CD4-positive, alpha-beta T cell treated with Interleukin-10 for 1 hour (primary cell): ENCODE measurements at regions not wholly inside any gene's neighbourhood (a gene's known extent, or its start where the extent isn't known, plus 50 kb on each side); places are given as distances from the start of the nearest gene placed in this dataset.

Source experiments
- DNase-seq: peaks from one replicate; pipeline ENCODE4 v3.0.0-alpha.2; 2020

DNA sequence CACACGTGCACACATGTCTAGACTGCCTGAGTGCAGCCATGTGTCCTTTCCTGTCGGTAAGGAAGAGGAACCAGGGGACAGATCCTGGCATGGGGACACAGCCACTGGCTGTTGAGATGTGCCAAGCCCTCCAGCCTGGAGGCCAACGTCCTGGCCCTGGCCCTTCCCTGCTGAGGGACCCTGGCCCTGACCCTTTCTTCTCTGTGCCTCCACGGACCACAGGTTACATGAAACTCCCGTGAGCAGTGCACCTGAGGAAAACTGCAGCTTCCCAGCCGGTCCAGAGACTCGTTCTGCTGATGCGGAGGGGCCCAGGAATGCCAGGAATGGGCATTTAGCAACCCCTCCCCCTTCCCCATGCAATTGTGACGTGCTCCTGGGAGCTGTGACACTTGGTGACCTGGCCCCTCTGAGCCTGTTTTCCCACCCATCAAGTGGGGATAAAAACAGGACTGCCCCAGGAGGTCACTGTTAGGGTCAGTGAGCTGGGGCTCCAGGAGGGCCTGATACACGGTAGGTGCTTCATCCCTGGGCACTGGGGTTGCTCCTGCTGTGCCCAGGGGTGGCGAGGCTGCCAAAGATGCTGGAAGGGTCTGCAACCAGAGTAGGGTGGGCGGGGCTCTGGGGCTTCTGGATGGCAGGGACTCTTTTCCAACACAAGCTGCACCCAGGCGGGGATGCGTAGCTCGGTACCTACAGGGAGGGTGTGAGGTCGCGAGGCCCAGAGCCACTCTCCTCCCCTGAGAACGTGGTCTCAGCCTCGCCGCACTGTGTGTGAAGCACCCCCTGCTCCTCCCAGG lies 151.5 kb downstream of the C9orf50 start:
- no peak for DNase-seq

DNA sequence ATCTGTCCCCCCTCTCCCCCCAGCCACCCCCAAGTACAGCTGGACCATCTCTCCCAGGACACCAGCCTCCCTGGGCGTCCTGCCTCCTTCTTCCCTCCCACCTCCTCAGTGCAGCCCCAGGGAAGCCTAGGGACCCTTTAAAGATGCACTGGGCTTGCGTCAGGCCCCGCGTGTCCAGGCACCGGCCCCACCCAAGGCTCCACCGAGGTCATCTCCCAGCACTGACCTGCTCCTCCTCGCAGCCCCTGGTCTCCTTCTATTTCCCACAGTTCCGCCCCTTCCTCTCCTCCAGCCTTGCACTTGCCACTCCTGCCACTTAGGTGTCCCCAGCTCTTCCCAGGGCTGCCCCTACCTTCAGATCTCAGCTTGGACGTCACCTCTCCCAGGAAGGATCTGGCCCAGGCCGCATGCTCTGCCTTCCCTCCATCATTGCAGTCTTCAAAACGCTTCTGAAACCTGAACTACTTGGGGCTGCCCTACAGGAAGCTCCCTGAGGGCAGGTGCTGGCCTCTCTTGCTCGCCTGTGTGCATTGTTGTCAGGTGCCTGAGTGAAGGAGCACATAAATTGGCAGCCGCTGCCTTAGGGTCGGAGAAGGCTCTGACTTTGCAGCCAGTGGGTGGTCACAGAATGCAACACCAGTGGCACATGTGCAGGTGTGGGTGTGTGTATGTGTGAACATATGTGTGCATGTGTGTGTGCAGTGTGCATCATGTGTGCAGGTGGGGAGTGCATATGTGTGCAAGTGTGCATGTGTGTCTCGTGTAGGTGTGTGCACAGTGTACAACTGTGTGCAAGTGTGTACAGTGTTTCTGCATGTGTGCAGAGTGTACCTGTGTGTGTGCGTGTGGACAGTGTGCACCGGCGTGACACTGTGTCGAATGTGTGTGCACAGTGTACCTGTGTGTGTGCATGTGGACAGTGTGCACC lies 152.9 kb downstream of the C9orf50 start:
- DNase-seq = no peak

DNA sequence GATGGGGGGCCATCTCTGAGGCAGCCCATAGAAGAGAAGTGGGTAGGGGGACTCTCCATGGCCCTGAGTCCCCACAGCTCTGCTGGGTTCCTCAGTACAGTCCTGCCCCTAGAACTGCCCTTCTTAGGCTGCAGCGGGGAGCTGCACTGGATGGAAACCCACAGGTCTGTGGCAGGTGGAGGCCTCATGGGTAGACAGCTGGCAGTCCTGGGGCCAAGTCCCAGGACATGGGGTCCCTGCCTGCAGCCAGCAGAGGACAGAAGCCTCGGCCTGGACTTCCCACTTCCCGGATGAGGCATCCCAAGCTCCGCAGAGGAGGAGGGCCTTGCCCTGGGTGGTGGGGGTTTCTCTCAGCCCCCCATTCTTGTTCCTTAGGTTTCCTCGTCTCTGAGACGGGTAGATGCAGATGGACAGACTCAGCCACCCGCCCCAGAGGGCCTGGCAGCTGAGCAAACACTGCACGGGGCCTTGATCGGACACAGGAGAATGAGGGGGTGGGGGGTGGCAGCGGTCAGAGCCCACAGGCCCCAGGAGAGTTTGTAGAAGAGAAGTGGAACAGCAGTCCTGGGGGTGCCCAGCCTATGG lies 153.8 kb downstream of the C9orf50 start:
- no peak for DNase-seq

GRCh38 chr9:129465834-129466535 lies 154.9 kb downstream of the C9orf50 start:
- no peak for DNase-seq

DNA sequence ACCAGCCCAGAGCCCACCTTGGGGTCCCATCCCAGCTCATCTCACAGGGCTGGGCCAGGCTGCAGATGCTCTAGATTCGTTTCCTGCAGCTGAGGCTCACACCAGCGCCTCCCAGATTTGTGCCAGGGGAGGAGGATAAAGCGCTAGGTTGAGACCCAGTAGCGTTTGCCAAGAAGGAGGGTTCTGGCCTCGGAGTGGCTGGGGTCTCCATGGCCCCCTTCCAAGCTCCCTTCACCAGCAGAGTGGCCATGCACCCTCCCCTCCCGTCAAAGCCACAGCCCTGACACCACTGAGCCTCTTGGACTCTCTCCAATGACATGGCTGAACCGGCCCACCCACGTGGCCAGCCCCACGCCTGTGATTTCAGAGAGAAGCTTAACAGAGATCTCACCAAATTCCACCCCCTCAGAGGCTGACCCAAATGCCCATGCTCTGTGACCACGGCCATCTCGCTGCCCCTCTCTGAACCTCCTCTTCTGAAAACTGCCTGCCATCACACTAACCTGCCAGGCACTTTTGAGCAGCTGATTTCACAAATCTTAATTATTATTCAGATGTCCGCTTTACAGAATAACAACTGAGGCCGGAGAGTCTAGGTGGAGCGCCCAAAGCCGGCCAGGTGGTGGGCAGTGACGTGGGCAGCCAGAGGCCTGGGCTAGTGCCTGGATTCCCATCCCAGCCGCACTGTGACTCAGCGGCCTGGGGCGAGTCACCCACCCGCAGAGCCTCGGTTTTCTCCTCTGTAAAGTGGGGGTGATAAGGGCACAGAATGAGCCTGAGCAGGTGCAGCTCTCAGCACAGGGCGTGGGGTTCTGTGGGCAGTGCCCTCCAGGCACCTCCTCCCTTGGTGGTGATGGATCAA lies 155.7 kb downstream of the C9orf50 start:
- DNase-seq = no peak

DNA sequence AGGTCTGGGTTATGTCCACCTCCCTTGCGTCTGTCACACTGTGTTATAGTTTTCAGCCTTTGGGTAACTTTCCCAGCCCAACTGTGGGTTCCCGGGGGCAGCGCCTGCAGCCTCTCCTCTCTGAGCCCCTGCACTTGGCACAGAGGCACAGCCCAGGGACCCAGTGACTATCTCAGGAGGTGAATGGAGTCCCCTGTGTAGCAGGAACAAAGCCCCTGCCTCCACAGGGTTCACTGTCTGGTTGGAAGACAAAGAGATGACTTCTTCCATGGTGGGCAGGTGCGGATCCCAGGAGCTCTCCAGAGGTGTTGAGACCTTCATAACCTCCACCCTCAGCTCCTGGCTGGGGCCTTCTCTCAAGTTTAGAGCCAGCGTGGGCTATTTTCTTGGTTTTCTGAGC lies 156.9 kb downstream of the C9orf50 start:
- DNase-seq = no peak

DNA sequence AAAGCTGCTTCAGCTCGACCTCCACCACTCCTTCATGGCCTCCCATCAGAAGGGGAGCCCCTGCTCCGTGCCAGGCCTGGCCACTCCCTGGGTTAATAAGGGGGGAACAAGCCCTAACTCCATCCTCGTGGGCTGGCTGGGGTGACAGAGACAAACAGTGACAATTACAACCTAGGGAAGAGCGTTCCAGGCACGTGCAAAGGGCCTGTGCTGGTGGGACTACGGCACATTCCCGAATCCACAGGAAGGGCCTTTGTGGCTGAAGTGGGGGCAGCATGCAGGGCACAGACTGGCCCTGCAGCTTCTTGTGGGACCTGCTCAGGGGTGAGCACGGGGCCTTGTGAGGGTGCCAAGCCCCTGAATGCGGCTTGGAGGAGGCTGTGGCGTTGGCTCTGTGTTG lies 157.4 kb downstream of the C9orf50 start:
- DNase-seq = no peak

- DNase-seq = no peak
Measured at GRCh38 chr9:129462360-129462759, 158.5 kb downstream of the C9orf50 start.

GRCh38 chr9:129460323-129461261 lies 160.3 kb downstream of the C9orf50 start:
- peak; percentile 93 for DNase-seq

DNA sequence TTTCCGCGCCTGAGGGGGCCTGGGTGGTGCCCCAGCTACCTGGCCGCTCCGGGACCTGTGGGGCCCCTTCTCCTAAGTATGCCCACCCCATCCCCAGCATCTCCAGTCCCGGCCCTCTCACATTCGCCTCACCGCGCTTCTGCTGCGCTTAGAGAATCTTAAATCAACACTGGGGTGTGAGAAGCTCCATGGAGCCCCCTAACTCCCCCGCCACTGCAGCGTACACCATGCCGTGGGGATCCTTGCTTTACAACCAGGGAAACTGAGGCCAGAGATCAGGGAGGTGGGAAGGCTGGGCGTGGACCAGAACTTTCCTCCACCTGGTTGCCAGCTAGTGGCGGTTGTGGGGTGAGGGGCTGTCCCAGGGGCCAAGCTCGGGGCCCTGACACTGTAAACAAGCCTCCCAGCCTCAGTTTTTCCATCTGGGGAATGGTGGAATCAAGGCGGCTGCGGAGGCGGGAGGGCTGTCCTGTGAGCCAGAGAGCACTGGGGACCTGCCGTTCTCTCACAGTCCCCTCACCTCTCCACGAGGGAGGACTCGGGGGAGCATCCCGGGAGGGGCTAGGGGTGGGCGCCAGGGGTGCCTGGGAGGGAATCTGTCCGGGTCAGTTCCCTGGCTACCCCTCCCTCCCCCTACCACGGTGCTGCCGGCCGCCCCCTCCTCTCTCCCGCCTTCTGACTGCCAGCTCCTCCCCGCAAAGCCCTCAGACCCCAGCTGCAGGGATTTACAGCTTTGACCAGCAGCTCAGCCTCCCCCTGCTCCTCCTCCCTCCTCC lies 161.2 kb downstream of the C9orf50 start:
- no peak for DNase-seq

GRCh38 chr9:129458663-129459546 lies 162.0 kb downstream of the C9orf50 start:
- DNase-seq = peak; percentile 25

DNA sequence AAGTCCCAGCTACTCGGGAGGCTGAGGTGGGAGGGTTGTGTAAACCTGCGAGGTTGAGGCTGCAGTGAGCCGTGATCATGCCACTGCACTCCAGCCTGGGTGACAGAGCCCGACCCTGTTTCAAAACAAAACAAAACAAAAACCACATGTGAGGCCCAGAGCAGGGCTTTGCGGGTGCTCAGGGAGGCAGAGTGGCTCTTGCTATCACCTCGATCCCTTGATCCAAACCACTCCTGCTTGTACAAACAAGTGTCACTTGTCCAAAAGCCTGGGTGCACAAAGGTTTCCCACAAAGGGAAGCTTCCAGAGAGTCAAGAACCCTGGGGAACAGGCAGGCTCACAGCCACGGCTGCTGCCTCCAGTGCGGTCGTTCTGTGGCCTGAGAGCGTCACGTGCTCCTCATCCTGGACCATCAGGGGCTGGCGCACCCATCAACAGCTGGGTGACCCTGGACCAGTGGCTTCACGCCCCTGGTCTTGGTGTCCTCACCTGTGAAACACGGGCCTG lies 162.7 kb downstream of the C9orf50 start:
- DNase-seq = peak; percentile 81

GRCh38 chr9:129457325-129457779 lies 163.5 kb downstream of the C9orf50 start:
- no peak for DNase-seq

GRCh38 chr9:129456549-129457324 lies 164.2 kb downstream of the C9orf50 start:
- DNase-seq = no peak

GRCh38 chr9:129455151-129455995 lies 165.5 kb downstream of the C9orf50 start:
- DNase-seq = no peak

- DNase-seq = peak; percentile 44
Measured at GRCh38 chr9:129454467-129455067, 166.3 kb downstream of the C9orf50 start.
